IPS DF 4.7 (cell line): ENCODE measurements at regions not wholly inside any gene's neighbourhood (a gene's known extent, or its start where the extent isn't known, plus 50 kb on each side); places are given as distances from the start of the nearest gene placed in this dataset.

Experiments used
- DNase-seq: peaks from one replicate; pipeline ENCODE4 v3.0.0-alpha.2; 2013; ENCODE audit warnings: low spot score; ENCODE audit errors: extremely low read depth

DNA sequence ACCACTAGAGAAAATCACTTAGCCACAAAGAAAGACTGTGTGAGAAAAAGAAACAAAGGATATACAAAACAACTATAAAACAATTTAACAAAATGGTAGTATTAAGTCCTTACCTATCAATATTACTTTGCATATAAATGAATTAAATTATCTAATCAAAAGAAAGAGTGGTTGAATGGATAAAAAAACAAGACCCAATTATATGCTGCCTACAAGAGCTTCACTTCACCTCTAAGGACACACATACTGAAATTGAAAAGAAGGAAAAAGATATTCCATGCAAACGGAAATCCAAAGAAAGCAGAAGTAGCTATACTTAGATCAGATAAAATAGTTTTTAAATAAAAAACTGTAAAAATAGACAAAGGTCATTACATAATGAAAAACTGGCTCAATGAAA lies 134.9 kb upstream of the CCDC196 start:
- DNase-seq = no peak

GRCh38 chr14:66359500-66359899 lies 126.7 kb upstream of the CCDC196 start:
- DNase-seq = peak; percentile 51

DNA sequence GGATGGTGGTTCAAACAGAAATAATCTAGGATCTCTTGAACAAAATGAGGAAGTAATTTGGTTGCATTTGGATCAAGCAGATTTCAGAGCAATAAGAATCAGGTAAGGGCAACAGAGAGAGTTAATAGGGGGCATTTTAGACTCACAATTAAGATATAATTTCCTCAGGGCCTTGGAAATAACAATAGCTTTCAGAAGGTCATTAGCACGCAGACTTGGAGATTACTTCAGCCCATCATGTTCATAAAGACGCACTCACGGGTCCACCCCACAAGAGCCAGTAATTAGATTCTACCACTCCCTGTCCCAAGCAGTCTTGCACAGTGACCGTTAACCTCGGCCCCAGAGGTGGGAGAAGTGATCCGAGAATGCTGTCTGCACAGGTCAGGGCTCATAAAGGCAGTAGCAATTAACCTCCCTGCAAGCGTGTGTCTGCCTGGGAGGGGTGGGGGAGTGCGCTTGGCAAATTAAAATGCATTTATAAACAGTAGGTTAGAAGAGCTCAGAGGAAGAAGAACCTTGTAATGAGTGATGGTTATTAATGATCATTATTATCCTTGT lies 125.7 kb upstream of the CCDC196 start:
- DNase-seq = no peak

DNA sequence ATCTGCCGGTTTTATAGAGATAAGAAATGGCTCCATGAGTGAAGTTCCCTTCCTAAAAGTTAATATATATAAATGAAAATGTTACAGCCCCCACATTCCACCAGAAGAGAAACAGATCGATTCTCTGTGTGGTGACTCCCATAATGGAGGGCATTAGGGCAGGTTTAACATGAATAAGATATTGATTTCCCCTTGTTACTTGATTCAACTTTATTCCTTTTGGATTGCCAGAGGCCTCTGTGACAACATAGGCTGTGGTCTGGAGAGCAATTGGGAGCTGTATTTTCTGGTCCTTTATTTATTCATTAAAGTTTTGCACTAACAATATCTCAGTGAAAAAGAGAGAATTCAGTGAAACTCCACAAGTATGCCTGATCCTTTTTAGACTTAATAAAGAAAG lies 125.2 kb upstream of the CCDC196 start:
- no peak for DNase-seq

GRCh38 chr14:66365388-66365787 lies 120.8 kb upstream of the CCDC196 start:
- no peak for DNase-seq

DNA sequence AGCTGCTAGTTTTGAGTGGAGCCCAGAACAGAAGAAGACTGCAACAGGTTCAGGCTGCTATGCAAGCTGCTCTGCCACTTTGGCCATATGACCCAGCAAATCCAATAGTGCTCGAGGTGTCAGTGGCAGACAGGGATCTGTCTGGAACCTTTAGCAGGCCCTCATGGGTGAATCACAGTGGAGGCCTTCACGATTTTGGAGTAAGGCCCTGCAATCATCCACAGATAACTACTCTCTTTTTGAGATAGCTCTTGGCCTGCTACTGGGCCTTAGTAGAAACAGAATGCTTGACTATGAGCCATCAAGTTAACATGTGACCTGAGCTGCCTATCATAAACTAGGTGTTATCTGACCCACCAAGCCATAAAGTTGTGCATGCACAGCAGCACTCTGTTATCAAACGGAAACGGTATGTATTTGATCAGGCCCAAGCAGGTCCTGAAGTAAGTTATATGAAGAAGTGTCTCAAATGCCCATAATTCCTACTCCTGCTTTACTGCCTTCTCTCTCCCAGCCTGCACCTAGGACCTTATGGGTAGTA lies 116.9 kb upstream of the CCDC196 start:
- no peak for DNase-seq

DNA sequence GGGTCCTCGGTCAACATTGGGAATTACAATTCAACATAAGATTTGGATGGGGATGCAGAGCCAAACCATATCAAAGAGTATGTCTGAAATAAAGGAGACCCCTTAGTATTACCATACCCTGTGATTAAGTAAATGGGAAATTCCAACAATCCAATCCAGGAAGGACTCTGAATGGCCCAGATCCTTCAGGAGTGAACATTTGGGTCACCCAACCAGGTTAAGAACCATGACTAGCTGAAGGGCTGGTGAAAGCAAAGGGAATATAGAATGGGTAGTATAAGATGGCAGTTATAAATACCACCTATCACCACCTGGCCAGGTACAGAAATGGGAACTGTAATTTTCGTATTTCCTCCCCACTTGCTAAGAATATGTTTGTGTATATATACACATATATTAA lies 114.4 kb upstream of the CCDC196 start:
- no peak for DNase-seq

DNA sequence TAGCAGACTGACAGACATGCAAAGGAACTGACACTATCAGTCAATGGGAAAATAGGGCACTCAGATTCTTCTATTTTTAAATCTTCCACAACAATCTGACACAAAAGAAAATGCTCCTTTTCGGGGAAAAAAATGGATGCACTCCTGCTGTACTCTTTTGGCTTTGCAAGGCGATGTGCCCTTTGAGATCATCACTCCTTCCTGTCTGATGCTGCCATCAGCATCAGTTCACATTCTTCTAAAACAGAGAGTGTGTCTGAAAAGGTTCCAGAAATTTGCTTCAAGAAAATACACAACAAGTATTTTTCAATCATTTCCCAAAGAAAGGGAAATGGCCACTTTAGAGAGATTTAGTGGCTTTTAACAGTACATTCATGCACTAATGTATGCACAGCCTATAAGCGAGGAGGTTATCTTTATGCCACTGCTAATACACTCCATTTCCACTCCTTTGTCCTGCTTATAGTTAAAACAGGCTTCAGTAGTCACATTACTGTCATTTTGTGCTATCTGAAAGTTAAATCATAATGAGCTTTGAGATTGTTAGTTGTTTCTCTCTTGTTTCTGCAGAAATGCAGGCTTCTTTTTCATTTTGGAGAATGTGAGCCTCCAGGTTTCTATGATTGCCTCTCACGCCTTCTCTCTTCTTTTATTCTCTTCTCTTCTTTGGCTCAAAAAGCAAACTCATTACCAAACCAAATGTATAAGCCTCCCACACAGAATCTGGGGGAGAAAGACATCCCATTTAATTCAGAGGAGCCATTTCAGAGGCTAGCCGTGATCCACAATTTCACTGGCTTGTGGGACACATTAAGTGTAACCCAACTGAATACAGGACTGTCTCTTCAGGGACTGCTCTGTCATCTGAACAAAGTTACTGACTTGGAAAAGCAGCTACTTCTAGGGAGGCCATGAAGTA lies 110.9 kb upstream of the CCDC196 start:
- no peak for DNase-seq

DNA sequence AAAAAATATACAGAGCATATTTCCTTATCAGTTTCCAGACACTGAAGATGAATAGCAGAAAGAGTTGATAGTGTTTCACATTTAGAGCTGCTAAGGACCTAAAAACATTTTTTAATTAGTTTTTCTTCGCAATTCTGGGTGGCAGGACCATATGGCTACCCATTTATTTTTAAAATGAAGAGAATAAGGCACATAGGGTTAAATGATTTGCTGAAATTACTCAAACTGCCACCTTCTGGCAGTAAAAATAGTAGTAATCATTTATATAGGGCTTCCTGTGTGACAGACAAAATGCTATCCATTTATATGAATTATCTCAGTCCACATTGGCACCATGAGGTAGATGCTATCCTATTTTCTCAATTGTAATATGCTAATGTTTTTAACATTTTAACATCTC lies 108.6 kb upstream of the CCDC196 start:
- DNase-seq = no peak

- no peak for DNase-seq
Measured at GRCh38 chr14:66378712-66379505, 107.3 kb upstream of the CCDC196 start.

- no peak for DNase-seq
Measured at GRCh38 chr14:66380143-66380542, 106.0 kb upstream of the CCDC196 start.

DNA sequence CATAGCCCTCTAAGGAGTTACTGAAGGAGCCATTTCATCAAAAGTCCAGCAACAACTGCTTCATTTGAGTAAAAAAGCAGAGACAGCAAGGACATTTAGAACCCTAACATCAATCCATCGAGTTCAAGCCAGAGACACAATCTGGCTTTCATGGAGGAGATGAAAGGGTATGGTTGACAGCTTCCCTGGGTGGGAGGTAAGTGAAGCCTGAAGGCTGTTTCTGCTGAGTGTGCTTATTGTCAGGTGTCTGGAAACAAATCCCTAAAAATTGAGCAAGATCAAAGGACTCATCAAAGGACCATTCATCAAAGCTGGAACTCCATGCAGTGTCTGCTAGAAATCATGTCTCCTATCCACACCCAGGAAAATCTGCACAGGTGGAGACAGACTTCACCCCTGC lies 104.4 kb upstream of the CCDC196 start:
- DNase-seq = no peak

- DNase-seq = no peak
Measured at GRCh38 chr14:66383257-66383656, 102.9 kb upstream of the CCDC196 start.

- no peak for DNase-seq
Measured at GRCh38 chr14:66383771-66384170, 102.4 kb upstream of the CCDC196 start.

GRCh38 chr14:66388516-66388915 lies 97.7 kb upstream of the CCDC196 start:
- DNase-seq = no peak

- DNase-seq = no peak
Measured at GRCh38 chr14:66389481-66389880, 96.7 kb upstream of the CCDC196 start.

- no peak for DNase-seq
Measured at GRCh38 chr14:66395300-66395699, 90.9 kb upstream of the CCDC196 start.

GRCh38 chr14:66396164-66396563 lies 90.0 kb upstream of the CCDC196 start:
- DNase-seq = no peak

- DNase-seq = no peak
Measured at GRCh38 chr14:66398437-66398836, 87.7 kb upstream of the CCDC196 start.

- DNase-seq = no peak
Measured at GRCh38 chr14:66401449-66402095, 84.6 kb upstream of the CCDC196 start.

DNA sequence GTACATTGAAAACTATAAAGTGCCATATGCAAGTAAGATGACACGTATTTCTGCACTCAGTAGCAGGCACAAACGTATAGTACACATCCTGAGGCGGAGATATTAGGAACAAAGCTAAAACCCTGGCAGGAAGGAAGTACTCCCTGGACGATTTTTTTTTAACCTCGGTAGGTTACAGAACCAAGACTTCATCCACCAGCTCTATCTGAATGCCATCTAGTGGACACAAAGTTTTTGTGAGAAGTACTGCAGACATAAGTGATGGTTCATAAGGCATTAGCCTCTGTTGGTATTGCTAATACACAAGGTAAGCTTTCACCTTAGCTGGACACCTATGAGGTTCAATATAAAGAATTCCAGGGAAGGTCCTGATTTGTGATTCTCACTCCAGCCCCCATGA lies 83.0 kb upstream of the CCDC196 start:
- no peak for DNase-seq
